Astrocyte of the cerebellum (primary cell): ENCODE measurements at regions not wholly inside any gene's neighbourhood (a gene's known extent, or its start where the extent isn't known, plus 50 kb on each side); places are given as distances from the start of the nearest gene placed in this dataset.

Experiments used
- DNase-seq: peaks from one replicate; pipeline ENCODE4 v3.0.0-alpha.2; 2011; ENCODE audit warnings: low read depth
- H3K4me3 ChIP-seq: 2 replicates; pipeline ENCODE4 v1.5.1; 2011; ENCODE audit warnings: mild to moderate bottlenecking, low read depth, low read length, moderate library complexity
- in situ Hi-C: cut with HindIII; loops from 2 replicates; pipeline ENCODE4 v1.10.0; 2017; ENCODE audit warnings: low sequenced_read_pairs
- TF ChIP-seq, protein P1 (sequence below): IDR thresholded peaks from 2 replicates; pipeline ENCODE4 v1.5.1; 2012; ENCODE audit warnings: low read length, low read depth, moderate library complexity, mild to moderate bottlenecking; ENCODE audit errors: missing control alignments

DNA sequence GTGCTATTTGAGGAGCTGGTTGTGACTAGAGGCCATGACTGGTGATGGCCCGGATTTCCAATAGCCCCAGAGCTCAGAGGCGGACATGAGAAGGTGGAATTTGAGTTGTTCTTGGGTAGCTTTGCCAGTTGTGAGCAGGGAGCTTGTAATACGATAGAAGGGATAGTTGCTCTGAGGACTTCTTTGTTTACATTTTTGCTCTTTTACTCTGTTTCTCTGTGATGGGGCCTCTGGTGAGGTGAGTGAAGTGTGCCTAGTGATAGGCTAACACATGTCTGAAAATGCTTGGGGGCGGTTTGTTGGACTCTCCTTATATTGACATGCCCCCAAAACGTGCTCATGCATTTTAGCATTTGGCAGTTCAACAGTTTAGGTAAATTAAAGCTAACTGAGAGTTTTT, 365.1 kb downstream of the DDX10 start:
- in situ Hi-C loops, result no loop called here
- DNase-seq, result no peak
- no peak overlapping the region for H3K4me3 ChIP-seq
- TF ChIP-seq, protein P1, sequence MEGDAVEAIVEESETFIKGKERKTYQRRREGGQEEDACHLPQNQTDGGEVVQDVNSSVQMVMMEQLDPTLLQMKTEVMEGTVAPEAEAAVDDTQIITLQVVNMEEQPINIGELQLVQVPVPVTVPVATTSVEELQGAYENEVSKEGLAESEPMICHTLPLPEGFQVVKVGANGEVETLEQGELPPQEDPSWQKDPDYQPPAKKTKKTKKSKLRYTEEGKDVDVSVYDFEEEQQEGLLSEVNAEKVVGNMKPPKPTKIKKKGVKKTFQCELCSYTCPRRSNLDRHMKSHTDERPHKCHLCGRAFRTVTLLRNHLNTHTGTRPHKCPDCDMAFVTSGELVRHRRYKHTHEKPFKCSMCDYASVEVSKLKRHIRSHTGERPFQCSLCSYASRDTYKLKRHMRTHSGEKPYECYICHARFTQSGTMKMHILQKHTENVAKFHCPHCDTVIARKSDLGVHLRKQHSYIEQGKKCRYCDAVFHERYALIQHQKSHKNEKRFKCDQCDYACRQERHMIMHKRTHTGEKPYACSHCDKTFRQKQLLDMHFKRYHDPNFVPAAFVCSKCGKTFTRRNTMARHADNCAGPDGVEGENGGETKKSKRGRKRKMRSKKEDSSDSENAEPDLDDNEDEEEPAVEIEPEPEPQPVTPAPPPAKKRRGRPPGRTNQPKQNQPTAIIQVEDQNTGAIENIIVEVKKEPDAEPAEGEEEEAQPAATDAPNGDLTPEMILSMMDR, result no peak

DNA sequence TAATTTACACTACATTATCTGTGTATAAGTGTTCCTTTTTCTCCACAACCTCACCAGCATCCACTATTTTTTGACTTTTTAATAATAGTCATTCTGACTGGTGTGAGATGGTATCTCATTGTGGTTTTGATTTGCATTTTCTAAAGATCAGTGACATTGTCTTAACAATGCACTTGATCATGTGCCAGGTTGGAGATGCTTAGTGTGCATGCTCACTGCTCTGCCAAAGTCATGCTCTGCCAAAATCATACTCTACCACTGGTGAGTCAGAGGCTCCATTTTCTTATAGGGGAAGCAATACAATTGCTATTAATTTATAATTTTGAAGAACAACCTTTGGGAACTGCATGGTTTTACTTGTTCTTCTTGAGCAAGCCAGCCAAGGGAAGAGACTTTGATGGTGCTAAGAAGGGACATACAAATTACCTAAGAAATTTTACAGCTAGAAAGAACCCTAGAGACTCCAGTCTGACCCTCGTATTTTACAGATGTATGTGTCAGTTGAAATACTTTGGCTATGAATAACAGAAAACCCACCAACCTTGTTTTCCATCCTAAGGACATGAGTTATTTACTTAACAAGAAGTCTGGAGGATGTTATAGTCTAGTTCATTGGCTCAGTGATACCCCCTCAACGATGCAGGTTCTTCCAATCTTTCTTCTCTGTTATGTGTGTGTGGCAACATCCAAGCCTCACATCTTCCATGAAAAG, 368.9 kb downstream of the DDX10 start:
- TF ChIP-seq, protein P1, result no peak
- H3K4me3 ChIP-seq, result no peak overlapping the region
- DNase-seq, result peak; percentile 98
- in situ Hi-C loops, result no loop called here

DNA sequence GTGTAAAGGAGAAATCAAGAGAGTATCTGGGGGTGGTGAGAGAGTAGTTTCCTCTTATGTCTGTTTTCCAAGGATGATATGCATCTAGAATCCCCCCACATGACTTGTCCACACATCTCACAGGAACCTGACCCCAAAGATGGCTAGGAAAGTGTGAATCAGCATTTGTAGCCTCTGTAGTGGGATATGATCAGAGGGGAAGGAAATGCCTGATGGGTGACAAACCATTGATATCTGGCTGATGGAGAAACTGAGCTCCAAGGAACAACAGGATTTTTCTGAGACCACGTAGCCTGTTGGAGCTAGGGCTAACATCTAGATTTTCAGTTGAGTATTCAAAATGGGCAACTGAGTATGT, 369.4 kb downstream of the DDX10 start:
- DNase-seq, result no peak
- TF ChIP-seq, protein P1, result no peak
- in situ Hi-C loops, result no loop called here
- H3K4me3 ChIP-seq, result no peak overlapping the region

DNA sequence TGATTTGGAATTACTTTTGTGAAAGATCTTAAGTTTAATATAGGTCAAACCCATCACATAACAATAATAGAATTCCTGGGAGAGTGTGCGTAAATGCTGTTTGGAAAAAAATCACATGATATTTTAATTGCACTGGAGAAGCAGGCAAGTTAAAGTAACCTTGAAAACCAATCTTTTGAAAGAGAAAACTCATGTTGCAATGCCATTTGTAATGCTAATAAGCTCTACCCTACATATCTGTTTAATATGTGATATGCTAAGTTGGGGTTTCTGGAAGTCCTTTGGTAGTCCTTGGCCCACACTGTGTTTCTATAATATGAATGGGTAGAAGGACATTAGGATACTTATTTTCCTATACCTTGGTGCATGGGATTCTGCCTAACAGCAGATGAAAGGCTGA, 370.4 kb downstream of the DDX10 start:
- in situ Hi-C loops, result no loop called here
- DNase-seq, result no peak

DNA sequence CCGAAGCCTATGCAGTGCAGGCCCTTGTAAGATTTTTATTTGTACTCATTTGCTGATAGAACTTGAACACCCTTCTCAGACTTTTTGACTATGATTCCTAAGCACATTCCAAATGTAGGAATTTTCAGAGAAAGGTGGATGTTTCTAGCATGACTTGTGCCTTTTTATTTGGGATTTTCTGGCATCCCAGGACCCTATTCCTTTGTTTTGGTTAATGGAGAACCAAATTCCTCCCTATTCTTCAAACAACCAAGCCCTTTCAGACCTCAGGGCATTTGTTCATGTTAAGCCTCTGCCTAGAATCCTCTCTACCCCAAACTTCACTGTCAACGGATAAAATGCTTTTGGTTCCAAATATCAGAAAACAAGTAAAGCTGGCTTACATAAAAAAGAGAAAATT, 371.1 kb downstream of the DDX10 start:
- no peak overlapping the region for H3K4me3 ChIP-seq
- in situ Hi-C loops, result no loop called here
- TF ChIP-seq, protein P1, result no peak
- DNase-seq, result no peak

More for the DNA sequence above, 370.4 kb downstream of the DDX10 start:
- no peak overlapping the region for H3K4me3 ChIP-seq
- TF ChIP-seq, protein P1, result no peak

DNA sequence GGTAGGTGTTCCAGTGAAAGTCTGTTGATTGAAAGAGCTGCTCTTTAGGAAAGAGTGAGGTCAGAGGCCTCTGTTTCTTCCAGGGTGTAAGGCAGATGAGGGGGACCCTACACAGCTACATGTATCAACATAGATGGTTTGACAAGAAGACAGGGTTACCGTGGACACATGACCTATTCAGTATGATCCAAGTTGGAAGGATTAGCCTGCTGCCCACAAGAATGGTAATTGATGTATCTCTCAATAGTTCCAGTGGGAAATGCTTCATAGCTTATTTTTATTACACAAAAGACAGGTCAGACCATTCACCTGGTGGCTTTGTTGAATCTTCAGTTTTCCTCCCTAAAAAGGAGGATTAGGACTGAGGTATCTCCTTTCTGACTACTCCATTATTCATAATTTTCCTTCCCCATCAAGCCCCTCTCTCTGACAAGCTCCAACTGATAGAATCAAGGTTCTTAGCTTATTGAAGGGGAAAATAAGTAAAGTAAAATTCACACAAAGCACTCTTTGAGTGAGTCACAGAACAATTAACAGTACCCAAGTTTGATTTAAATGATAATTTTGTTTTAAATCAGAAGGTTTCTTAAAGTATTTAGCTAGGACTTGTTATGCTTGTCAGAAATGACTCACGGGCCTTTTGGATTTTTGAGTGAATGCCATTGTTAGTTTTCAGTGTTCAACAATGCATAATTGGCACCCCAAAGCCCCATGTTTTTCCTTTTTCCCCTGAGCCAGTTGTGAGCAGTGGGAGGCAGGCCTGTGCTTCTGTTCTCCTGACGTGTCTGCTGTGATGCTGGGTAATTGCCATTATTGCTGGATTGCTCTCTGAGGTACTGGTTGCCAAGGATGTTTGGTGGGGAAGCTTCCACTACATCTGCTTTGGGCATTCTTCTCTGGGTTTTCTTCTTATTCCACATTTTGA, 373.2 kb downstream of the DDX10 start:
- TF ChIP-seq, protein P1, result peak; percentile 33
- in situ Hi-C loops, result no loop called here
- H3K4me3 ChIP-seq, result no peak overlapping the region
- DNase-seq, result peak; percentile 93
